MG63 (cell line): ENCODE measurements at regions not wholly inside any gene's neighbourhood (a gene's known extent, or its start where the extent isn't known, plus 50 kb on each side); places are given as distances from the start of the nearest gene placed in this dataset.
"Not testable (repeated sequence)": the region's sequence is repeated elsewhere in the genome, so short reads cannot be mapped to it uniquely, and the experiment has no call there.

Source experiments
- DNase-seq: peaks from one replicate; pipeline ENCODE4 v3.0.0-alpha.2; 2020
- H3K27me3 ChIP-seq: fragments of 250-450 bp; sonication (Bioruptor Pico); 2 replicates; pipeline ENCODE4 v1.5.1; 2020; ENCODE audit warnings: mild to moderate bottlenecking, moderate library complexity
- H3K36me3 ChIP-seq: fragments of 250-450 bp; sonication (Bioruptor Pico); 2 replicates; pipeline ENCODE4 v1.5.1; 2020; ENCODE audit warnings: mild to moderate bottlenecking, moderate library complexity
- H3K4me3 ChIP-seq: fragments of 250-450 bp; sonication (Bioruptor Pico); 2 replicates; pipeline ENCODE4 v1.5.1; 2020; ENCODE audit warnings: mild to moderate bottlenecking, moderate library complexity
- H3K9me3 ChIP-seq: fragments of 250-450 bp; sonication (Bioruptor Pico); 2 replicates; pipeline ENCODE4 v1.5.1; 2020; ENCODE audit warnings: mild to moderate bottlenecking, moderate library complexity

- no peaks in the 10 kb centered on the region for H3K27me3 ChIP-seq
- H3K36me3 ChIP-seq = no peaks in the 10 kb centered on the region
- DNase-seq = no peak
- H3K4me3 ChIP-seq = no peak overlapping the region
- 0 out of 2 replicates have a peak, but pooled peaks cover 2% of the 10 kb centered on the region for H3K9me3 ChIP-seq
These were observed 224.8 kb upstream of the HES1 start for GRCh38 chr3:193910886-193911738.

- Histone ChIP-seq H3K36me3 (no peaks in the 10 kb centered on the region), H3K27me3 (no peaks in the 10 kb centered on the region), H3K4me3 (no peak overlapping the region), H3K9me3 (0 out of 2 replicates have a peak, but pooled peaks cover 2% of the 10 kb centered on the region)
- DNase-seq = no peak
These were observed 224.1 kb upstream of the HES1 start for GRCh38 chr3:193911784-193912340.

GRCh38 chr3:193912621-193913178 lies 223.2 kb upstream of the HES1 start:
- Histone ChIP-seq H3K27me3 (no peaks in the 10 kb centered on the region), H3K4me3 (no peak overlapping the region), H3K36me3 (no peaks in the 10 kb centered on the region), H3K9me3 (0 out of 2 replicates have a peak, but pooled peaks cover 2% of the 10 kb centered on the region)
- no peak for DNase-seq

- DNase-seq = no peak
- H3K9me3 ChIP-seq = no peaks in the 10 kb centered on the region
- no peaks in the 10 kb centered on the region for H3K36me3 ChIP-seq
- H3K4me3 ChIP-seq = no peak overlapping the region
- H3K27me3 ChIP-seq = no peaks in the 10 kb centered on the region
These were observed 221.3 kb upstream of the HES1 start for GRCh38 chr3:193914602-193915001.

- no peaks in the 10 kb centered on the region for H3K27me3 ChIP-seq
- no peaks in the 10 kb centered on the region for H3K9me3 ChIP-seq
- no peaks in the 10 kb centered on the region for H3K36me3 ChIP-seq
- DNase-seq = no peak
- no peak overlapping the region for H3K4me3 ChIP-seq
These were observed 220.8 kb upstream of the HES1 start for GRCh38 chr3:193915099-193915498.

- no peak for DNase-seq
- H3K27me3 ChIP-seq = no peaks in the 10 kb centered on the region
- no peak overlapping the region for H3K4me3 ChIP-seq
- H3K9me3 ChIP-seq = no peaks in the 10 kb centered on the region
- no peaks in the 10 kb centered on the region for H3K36me3 ChIP-seq
These were observed 220.3 kb upstream of the HES1 start for GRCh38 chr3:193915613-193916012.

GRCh38 chr3:193917158-193917557 lies 218.8 kb upstream of the HES1 start:
- no peak overlapping the region for H3K4me3 ChIP-seq
- DNase-seq = no peak
- H3K36me3 ChIP-seq = no peaks in the 10 kb centered on the region
- no peaks in the 10 kb centered on the region for H3K27me3 ChIP-seq
- no peaks in the 10 kb centered on the region for H3K9me3 ChIP-seq

- H3K27me3 ChIP-seq = no peaks in the 10 kb centered on the region
- H3K4me3 ChIP-seq = no peak overlapping the region
- no peak for DNase-seq
- no peaks in the 10 kb centered on the region for H3K36me3 ChIP-seq
- no peaks in the 10 kb centered on the region for H3K9me3 ChIP-seq
These were observed 214.5 kb upstream of the HES1 start for GRCh38 chr3:193921465-193921864.

GRCh38 chr3:193922034-193922774 lies 213.7 kb upstream of the HES1 start:
- Histone ChIP-seq H3K4me3 (no peak overlapping the region), H3K27me3 (no peaks in the 10 kb centered on the region), H3K9me3 (no peaks in the 10 kb centered on the region), H3K36me3 (no peaks in the 10 kb centered on the region)
- no peak for DNase-seq

- not testable (repeated sequence) for H3K4me3 ChIP-seq, DNase-seq, H3K36me3 ChIP-seq, H3K9me3 ChIP-seq, H3K27me3 ChIP-seq
These were observed 212.0 kb upstream of the HES1 start for GRCh38 chr3:193923958-193924357.

GRCh38 chr3:193926071-193926470 lies 209.9 kb upstream of the HES1 start:
- H3K4me3 ChIP-seq, DNase-seq, H3K36me3 ChIP-seq, H3K27me3 ChIP-seq, H3K9me3 ChIP-seq: not testable (repeated sequence)

- not testable (repeated sequence) for H3K27me3 ChIP-seq, H3K4me3 ChIP-seq, DNase-seq, H3K36me3 ChIP-seq, H3K9me3 ChIP-seq
These were observed 208.3 kb upstream of the HES1 start for GRCh38 chr3:193927413-193928206.

- Histone ChIP-seq H3K9me3 (no peaks in the 10 kb centered on the region), H3K27me3 (no peaks in the 10 kb centered on the region), H3K4me3 (no peak overlapping the region), H3K36me3 (no peaks in the 10 kb centered on the region)
- DNase-seq = no peak
These were observed 207.4 kb upstream of the HES1 start for GRCh38 chr3:193928354-193929209.

- DNase-seq = no peak
- Histone ChIP-seq H3K9me3 (no peaks in the 10 kb centered on the region), H3K27me3 (no peaks in the 10 kb centered on the region), H3K36me3 (no peaks in the 10 kb centered on the region), H3K4me3 (no peak overlapping the region)
These were observed 206.6 kb upstream of the HES1 start for GRCh38 chr3:193929373-193929772.

GRCh38 chr3:193929921-193930646 lies 205.9 kb upstream of the HES1 start:
- no peak overlapping the region for H3K4me3 ChIP-seq

More at GRCh38 chr3:193929921-193930646, 205.9 kb upstream of the HES1 start:
- H3K36me3 ChIP-seq = no peaks in the 10 kb centered on the region
- no peak for DNase-seq
- H3K27me3 ChIP-seq = no peaks in the 10 kb centered on the region
- H3K9me3 ChIP-seq = no peaks in the 10 kb centered on the region
